ENCODE measurements at regions not wholly inside any gene's neighbourhood (a gene's known extent, or its start where the extent isn't known, plus 50 kb on each side); places are given as distances from the start of the nearest gene placed in this dataset.

- Histone ChIP-seq H3K9me3 (no peaks in the 10 kb centered on the region), H3K36me3 (no peaks in the 10 kb centered on the region), H3K27me3 (no peaks in the 10 kb centered on the region), H3K4me1 (no peaks in the 10 kb centered on the region), H3K4me3 (no peak overlapping the region), H3K27ac (no peak overlapping the region)
- intact Hi-C loops (cut with DNase I; ENCODE audit: low total_unique reads): no loop called here
- WGBS, 2 donors (ENCODE audit: low coverage in 1 of 2): 83% methylated on average over 4 of the region's 4 CpGs; no CpG with 5 or more reads in 1 of the 2 donors
- TF ChIP-seq POLR2A (IDR thresholded peaks at IDR 0.05) (no peak), EP300 (IDR thresholded peaks at IDR 0.05; ENCODE audit: low read depth) (no peak), POLR2AphosphoS5 (IDR thresholded peaks at IDR 0.05) (no peak)
- TF ChIP-seq, protein P1, sequence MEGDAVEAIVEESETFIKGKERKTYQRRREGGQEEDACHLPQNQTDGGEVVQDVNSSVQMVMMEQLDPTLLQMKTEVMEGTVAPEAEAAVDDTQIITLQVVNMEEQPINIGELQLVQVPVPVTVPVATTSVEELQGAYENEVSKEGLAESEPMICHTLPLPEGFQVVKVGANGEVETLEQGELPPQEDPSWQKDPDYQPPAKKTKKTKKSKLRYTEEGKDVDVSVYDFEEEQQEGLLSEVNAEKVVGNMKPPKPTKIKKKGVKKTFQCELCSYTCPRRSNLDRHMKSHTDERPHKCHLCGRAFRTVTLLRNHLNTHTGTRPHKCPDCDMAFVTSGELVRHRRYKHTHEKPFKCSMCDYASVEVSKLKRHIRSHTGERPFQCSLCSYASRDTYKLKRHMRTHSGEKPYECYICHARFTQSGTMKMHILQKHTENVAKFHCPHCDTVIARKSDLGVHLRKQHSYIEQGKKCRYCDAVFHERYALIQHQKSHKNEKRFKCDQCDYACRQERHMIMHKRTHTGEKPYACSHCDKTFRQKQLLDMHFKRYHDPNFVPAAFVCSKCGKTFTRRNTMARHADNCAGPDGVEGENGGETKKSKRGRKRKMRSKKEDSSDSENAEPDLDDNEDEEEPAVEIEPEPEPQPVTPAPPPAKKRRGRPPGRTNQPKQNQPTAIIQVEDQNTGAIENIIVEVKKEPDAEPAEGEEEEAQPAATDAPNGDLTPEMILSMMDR (IDR thresholded peaks at IDR 0.05): no peak
- DNase-seq: no peak
- in situ Hi-C loops (cut with MboI; ENCODE audit: low pct_ligation_motif_present in 1 of 4, low pct_unique_long_range_greater_than_20kb in 1 of 4, low sequenced_read_pairs in 3 of 4): no loop called here
Measured at GRCh38 chr5:51961154-51961562, 577.9 kb downstream of the ISL1 start.

GRCh38 chr5:51968756-51969155 lies 585.5 kb downstream of the ISL1 start:
- no peaks in the 10 kb centered on the region for H3K9me3 ChIP-seq
- 33 to 42% methylated on average over 1 of the region's 1 CpG for WGBS, 2 donors (ENCODE audit: low coverage in 1 of 2)
- no peaks in the 10 kb centered on the region for H3K36me3 ChIP-seq
- DNase-seq: no peak
- H3K4me3 ChIP-seq: no peak overlapping the region
- intact Hi-C loops (cut with DNase I; ENCODE audit: low total_unique reads): no loop called here
- H3K27me3 ChIP-seq: no peaks in the 10 kb centered on the region
- TF ChIP-seq POLR2AphosphoS5 (IDR thresholded peaks at IDR 0.05) (no peak), POLR2A (IDR thresholded peaks at IDR 0.05) (no peak), EP300 (IDR thresholded peaks at IDR 0.05; ENCODE audit: low read depth) (no peak)
- TF ChIP-seq, protein P1 (IDR thresholded peaks at IDR 0.05): no peak
- in situ Hi-C loops (cut with MboI; ENCODE audit: low pct_ligation_motif_present in 1 of 4, low pct_unique_long_range_greater_than_20kb in 1 of 4, low sequenced_read_pairs in 3 of 4): no loop called here
- H3K27ac ChIP-seq: no peak overlapping the region
- H3K4me1 ChIP-seq: no peaks in the 10 kb centered on the region

DNA sequence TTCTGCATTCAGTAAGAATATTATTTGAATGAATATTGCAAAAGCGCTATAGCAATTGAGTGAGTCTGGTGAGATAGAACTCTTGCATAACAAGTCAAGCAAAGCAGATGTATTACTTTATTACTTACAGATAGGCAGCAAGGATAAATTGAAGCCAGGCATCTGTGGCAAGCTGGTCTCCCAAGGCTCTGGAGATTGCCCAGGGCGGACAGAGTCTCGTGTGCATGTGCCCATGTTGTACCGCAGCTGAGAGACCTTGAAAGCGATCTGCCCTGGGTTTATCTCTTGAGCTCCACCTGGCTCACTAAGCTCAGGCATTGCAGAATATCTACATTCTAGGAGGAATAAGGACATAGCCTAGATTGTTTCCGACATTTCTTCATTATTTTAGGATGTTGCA lies 591.6 kb downstream of the ISL1 start:
- in situ Hi-C loops (cut with MboI; ENCODE audit: low pct_ligation_motif_present in 1 of 4, low pct_unique_long_range_greater_than_20kb in 1 of 4, low sequenced_read_pairs in 3 of 4): no loop called here
- WGBS, 2 donors (ENCODE audit: low coverage in 1 of 2): 91 to 96% methylated on average over 5 to 6 of the region's 6 CpGs

DNA sequence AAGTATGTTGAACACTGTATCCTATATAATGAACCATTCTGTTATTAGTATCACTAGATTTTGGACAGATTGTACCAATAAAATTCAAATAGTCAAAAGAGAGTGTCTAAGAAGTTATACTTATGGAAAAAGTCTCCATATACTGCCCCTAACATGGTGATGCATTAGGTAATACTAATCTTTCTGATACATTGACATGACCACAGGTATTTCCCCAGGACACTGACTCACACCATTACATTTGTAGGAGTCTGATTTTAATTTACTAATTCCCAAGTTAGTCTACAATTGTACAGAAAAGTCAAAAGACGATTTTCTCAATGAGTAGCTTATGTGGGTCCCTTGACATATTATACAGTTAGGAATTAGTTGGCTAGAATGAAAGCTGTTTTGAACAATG lies 593.8 kb downstream of the ISL1 start:
- no peaks in the 10 kb centered on the region for H3K9me3 ChIP-seq
- in situ Hi-C loops (cut with MboI; ENCODE audit: low pct_ligation_motif_present in 1 of 4, low pct_unique_long_range_greater_than_20kb in 1 of 4, low sequenced_read_pairs in 3 of 4) (no loop called here), intact Hi-C loops (cut with DNase I; ENCODE audit: low total_unique reads) (no loop called here)
- H3K4me3 ChIP-seq: no peak overlapping the region
- H3K27ac ChIP-seq: no peak overlapping the region
- no peak for DNase-seq
- no peaks in the 10 kb centered on the region for H3K4me1 ChIP-seq
- no peaks in the 10 kb centered on the region for H3K27me3 ChIP-seq
- TF ChIP-seq, protein P1 (IDR thresholded peaks at IDR 0.05): no peak
- no peak for TF ChIP-seq POLR2AphosphoS5 (IDR thresholded peaks at IDR 0.05)
- no peak for TF ChIP-seq EP300 (IDR thresholded peaks at IDR 0.05; ENCODE audit: low read depth)
- no peak for TF ChIP-seq POLR2A (IDR thresholded peaks at IDR 0.05)
- no peaks in the 10 kb centered on the region for H3K36me3 ChIP-seq
- 66 to 69% methylated on average over 1 of the region's 1 CpG for WGBS, 2 donors (ENCODE audit: low coverage in 1 of 2)

More for the DNA sequence above, 591.6 kb downstream of the ISL1 start:
- intact Hi-C loops (cut with DNase I; ENCODE audit: low total_unique reads): no loop called here
- no peaks in the 10 kb centered on the region for H3K4me1 ChIP-seq
- no peaks in the 10 kb centered on the region for H3K36me3 ChIP-seq
- DNase-seq: no peak
- TF ChIP-seq POLR2A (IDR thresholded peaks at IDR 0.05) (no peak), EP300 (IDR thresholded peaks at IDR 0.05; ENCODE audit: low read depth) (no peak)
- no peaks in the 10 kb centered on the region for H3K9me3 ChIP-seq
- H3K27ac ChIP-seq: no peak overlapping the region
- H3K4me3 ChIP-seq: no peak overlapping the region
- no peaks in the 10 kb centered on the region for H3K27me3 ChIP-seq

DNA sequence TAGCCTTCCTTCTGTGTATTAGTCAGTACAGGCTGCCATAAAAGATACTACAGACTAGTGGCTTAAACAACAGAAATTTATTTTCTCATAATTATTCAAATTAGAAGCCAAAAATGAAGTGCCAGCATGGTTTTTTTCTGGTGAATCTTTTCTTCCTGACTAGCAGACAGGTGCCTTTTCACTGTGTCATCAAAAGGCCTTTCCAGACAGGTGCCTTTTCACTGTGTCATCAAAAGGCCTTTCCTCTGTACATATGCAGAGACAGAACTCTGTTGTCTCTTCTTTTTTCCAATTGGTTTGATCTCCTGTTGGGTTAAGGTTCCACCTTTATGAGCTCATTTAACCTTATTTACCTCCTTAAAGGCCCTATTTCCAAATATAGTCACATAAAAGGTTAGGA lies 599.9 kb downstream of the ISL1 start:
- no peak for DNase-seq
- intact Hi-C loops (cut with DNase I; ENCODE audit: low total_unique reads) (no loop called here), in situ Hi-C loops (cut with MboI; ENCODE audit: low pct_ligation_motif_present in 1 of 4, low pct_unique_long_range_greater_than_20kb in 1 of 4, low sequenced_read_pairs in 3 of 4) (no loop called here)
- no peaks in the 10 kb centered on the region for H3K36me3 ChIP-seq
- H3K4me1 ChIP-seq: no peaks in the 10 kb centered on the region
- H3K27me3 ChIP-seq: no peaks in the 10 kb centered on the region
- no peaks in the 10 kb centered on the region for H3K9me3 ChIP-seq
- H3K4me3 ChIP-seq: no peak overlapping the region
- H3K27ac ChIP-seq: no peak overlapping the region
- no peak for TF ChIP-seq POLR2A (IDR thresholded peaks at IDR 0.05)
- TF ChIP-seq EP300 (IDR thresholded peaks at IDR 0.05; ENCODE audit: low read depth): no peak
- TF ChIP-seq POLR2AphosphoS5 (IDR thresholded peaks at IDR 0.05): no peak
- TF ChIP-seq, protein P1 (IDR thresholded peaks at IDR 0.05): no peak
